WI38 (cell line): ENCODE measurements at regions not wholly inside any gene's neighbourhood (a gene's known extent, or its start where the extent isn't known, plus 50 kb on each side); places are given as distances from the start of the nearest gene placed in this dataset.

Source experiments
- H3K4me3 ChIP-seq: 2 replicates; pipeline ENCODE4 v1.5.1; 2011; ENCODE audit warnings: low read depth, mild to moderate bottlenecking, control low read depth, low read length
- TF ChIP-seq, protein P1 (sequence below): IDR thresholded peaks from 2 replicates; pipeline ENCODE4 v1.5.1; 2012; ENCODE audit warnings: low read depth, mild to moderate bottlenecking, control low read depth, low read length

- TF ChIP-seq, protein P1, sequence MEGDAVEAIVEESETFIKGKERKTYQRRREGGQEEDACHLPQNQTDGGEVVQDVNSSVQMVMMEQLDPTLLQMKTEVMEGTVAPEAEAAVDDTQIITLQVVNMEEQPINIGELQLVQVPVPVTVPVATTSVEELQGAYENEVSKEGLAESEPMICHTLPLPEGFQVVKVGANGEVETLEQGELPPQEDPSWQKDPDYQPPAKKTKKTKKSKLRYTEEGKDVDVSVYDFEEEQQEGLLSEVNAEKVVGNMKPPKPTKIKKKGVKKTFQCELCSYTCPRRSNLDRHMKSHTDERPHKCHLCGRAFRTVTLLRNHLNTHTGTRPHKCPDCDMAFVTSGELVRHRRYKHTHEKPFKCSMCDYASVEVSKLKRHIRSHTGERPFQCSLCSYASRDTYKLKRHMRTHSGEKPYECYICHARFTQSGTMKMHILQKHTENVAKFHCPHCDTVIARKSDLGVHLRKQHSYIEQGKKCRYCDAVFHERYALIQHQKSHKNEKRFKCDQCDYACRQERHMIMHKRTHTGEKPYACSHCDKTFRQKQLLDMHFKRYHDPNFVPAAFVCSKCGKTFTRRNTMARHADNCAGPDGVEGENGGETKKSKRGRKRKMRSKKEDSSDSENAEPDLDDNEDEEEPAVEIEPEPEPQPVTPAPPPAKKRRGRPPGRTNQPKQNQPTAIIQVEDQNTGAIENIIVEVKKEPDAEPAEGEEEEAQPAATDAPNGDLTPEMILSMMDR = no peak
- H3K4me3 ChIP-seq = no peak overlapping the region
Observed at GRCh38 chr14:76551906-76552305, 176.0 kb downstream of the ESRRB start.

GRCh38 chr14:76564471-76565422, 188.8 kb downstream of the ESRRB start:
- TF ChIP-seq, protein P1 = no peak
- no peak overlapping the region for H3K4me3 ChIP-seq

GRCh38 chr14:76566439-76566838, 190.5 kb downstream of the ESRRB start:
- H3K4me3 ChIP-seq = no peak overlapping the region
- TF ChIP-seq, protein P1 = no peak

DNA sequence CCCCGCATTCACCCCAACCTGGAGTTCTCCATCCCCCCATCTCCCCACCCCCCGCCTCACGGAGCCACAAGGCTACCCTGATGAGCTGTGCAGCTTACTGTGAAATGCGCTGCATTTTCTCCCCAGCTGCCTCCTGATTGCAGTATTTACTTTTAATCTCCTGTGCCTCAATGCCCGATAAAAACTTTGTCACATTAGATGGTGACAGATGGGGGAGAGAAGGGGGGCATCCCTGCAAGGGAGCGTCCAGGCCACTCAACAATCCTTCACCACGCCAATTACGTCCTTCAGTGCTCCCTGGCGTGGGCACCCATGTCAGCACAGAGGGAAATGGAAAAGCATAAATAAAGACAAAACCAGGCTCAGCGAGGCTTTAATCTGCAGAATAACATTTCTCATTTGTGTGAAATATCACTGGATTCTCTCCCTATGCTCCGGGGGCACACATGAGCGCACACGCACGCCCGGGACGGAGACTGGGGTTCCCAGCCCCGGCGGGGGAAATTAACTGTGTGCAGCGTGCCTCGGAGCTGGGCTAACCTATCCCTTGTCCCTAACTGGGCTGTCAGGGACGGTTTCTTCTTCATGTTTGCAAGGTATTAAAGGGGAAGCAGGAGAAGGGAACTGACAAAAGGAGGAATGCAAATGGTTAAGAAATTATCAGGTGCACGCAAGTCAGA, 186.7 kb upstream of the VASH1 start:
- H3K4me3 ChIP-seq = no peak overlapping the region
- TF ChIP-seq, protein P1 = no peak

DNA sequence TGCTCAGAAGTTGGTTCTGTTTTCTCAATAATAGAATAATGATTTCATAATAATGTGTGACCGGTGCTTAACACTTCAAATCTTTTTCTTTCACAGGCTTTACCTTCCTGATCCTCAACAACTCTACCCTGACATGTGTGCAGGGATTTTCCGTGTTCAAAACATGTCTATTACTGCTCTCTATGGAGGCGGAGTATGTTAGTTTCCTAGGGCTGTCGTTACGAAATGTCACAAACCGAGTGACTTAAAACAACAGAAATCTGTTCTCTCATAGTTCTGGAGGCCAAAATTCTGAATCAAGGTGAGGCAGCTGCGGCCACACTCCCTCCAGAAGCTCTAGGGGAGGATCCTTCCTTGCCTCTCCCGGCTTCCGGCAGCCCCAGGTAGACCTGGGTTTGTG, 186.2 kb upstream of the VASH1 start:
- H3K4me3 ChIP-seq = no peak overlapping the region
- TF ChIP-seq, protein P1 = no peak

GRCh38 chr14:76576047-76576741, 185.1 kb upstream of the VASH1 start:
- H3K4me3 ChIP-seq = no peak overlapping the region
- TF ChIP-seq, protein P1 = no peak
